Gastroesophageal sphincter (tissue), 4 donors: ENCODE measurements at regions not wholly inside any gene's neighbourhood (a gene's known extent, or its start where the extent isn't known, plus 50 kb on each side); places are given as distances from the start of the nearest gene placed in this dataset.

Source experiments
- ATAC-seq: fragments of 150-250 bp; one replicate; pipeline ENCODE4 v1.9.1; 2016; ENCODE audit warnings: mild to moderate bottlenecking, moderate library complexity
- H3K27ac ChIP-seq, 4 donors: fragments of 200-600 bp; sonication (generic) in 3 of 4; 1 replicate in 3 of 4; 2 replicates in 1 of 4; pipeline ENCODE4 v1.5.1; 2016 to 2019
- H3K27me3 ChIP-seq: fragments of 200-600 bp; sonication (generic); one replicate; pipeline ENCODE4 v1.5.1; 2019
- H3K36me3 ChIP-seq, 2 donors: fragments of 200-600 bp; sonication (generic); one replicate each; pipeline ENCODE4 v1.5.1; 2019; ENCODE audit warnings: control low read depth in 1 of 2
- H3K4me1 ChIP-seq, 3 donors: fragments of 200-600 bp; sonication (generic); 1 replicate in 2 of 3; 2 replicates in 1 of 3; pipeline ENCODE4 v1.5.1; 2016 to 2019; ENCODE audit warnings: control low read depth in 2 of 3
- H3K4me3 ChIP-seq, 2 donors: fragments of 200-600 bp; sonication (generic); one replicate each; pipeline ENCODE4 v1.5.1; 2019; ENCODE audit warnings: mild to moderate bottlenecking in 1 of 2, moderate library complexity in 1 of 2
- H3K9me3 ChIP-seq, 3 donors: fragments of 200-600 bp; sonication (generic); one replicate each; pipeline ENCODE4 v1.5.1; 2017 to 2019; ENCODE audit warnings: control low read depth in 2 of 3
- CTCF ChIP-seq, 4 experiments: fragments of 200-600 bp in 2 of 4; fragments of 450-650 bp in 2 of 4; sonication (generic) in 1 of 4; IDR thresholded peaks; one replicate each; pipeline ENCODE4 v1.5.1; 2017 to 2019; ENCODE audit warnings: antibody characterized with exemption in 4 of 4, mild to moderate bottlenecking in 2 of 4, moderate library complexity in 2 of 4
- EP300 ChIP-seq: sonication (generic); formaldehyde crosslinking; IDR thresholded peaks from one replicate; pipeline ENCODE4 v1.6.1; 2017; ENCODE audit warnings: antibody characterized with exemption, mild to moderate bottlenecking
- POLR2A ChIP-seq, 2 donors: fragments of 450-650 bp; IDR thresholded peaks; one replicate each; pipeline ENCODE4 v1.6.1; 2017; ENCODE audit warnings: antibody characterized with exemption in 2 of 2, mild to moderate bottlenecking in 2 of 2, moderate library complexity in 1 of 2
- POLR2AphosphoS5 ChIP-seq: sonication (generic); formaldehyde crosslinking; IDR thresholded peaks from one replicate; pipeline ENCODE4 v1.6.1; 2017; ENCODE audit warnings: antibody characterized with exemption
- WGBS, 2 donors: methylation state at CpG; one replicate each; pipeline ENCODE4 v1.1.5; 2018; ENCODE audit warnings: low coverage in 1 of 2; 5-methylcytosine and 5-hydroxymethylcytosine counted together

- no peak overlapping the region for H3K4me3 ChIP-seq
- WGBS, 2 donors: 52 to 86% methylated on average over 3 of the region's 3 CpGs
- ATAC-seq: no peak
- no peak overlapping the region for H3K27ac ChIP-seq
- TF ChIP-seq EP300: no peak
- TF ChIP-seq POLR2AphosphoS5: no peak
- no peak for TF ChIP-seq CTCF (IDR thresholded peaks at IDR 0.05)
- no peak for TF ChIP-seq POLR2A (IDR thresholded peaks at IDR 0.05)
- H3K9me3 ChIP-seq: no peaks in the 10 kb centered on the region
- no peaks in the 10 kb centered on the region for H3K36me3 ChIP-seq
- H3K4me1 ChIP-seq: no peaks in the 10 kb centered on the region
- H3K27me3 ChIP-seq: no peaks in the 10 kb centered on the region
These were observed 446.3 kb downstream of the TRAM1L1 start for GRCh38 chr4:116639070-116639577.

- no peak for ATAC-seq
These were observed 446.8 kb downstream of the TRAM1L1 start for GRCh38 chr4:116638592-116638991.

GRCh38 chr4:116636917-116637316 lies 448.5 kb downstream of the TRAM1L1 start:
- Histone ChIP-seq H3K9me3 (no peaks in the 10 kb centered on the region), H3K27ac (no peak overlapping the region), H3K36me3 (no peaks in the 10 kb centered on the region), H3K4me3 (no peak overlapping the region), H3K27me3 (no peaks in the 10 kb centered on the region), H3K4me1 (no peaks in the 10 kb centered on the region)
- WGBS, 2 donors: 24 to 37% methylated on average over 1 of the region's 1 CpG
- TF ChIP-seq POLR2AphosphoS5 (no peak), EP300 (no peak), POLR2A (IDR thresholded peaks at IDR 0.05) (no peak), CTCF (IDR thresholded peaks at IDR 0.05) (no peak)
- no peak for ATAC-seq

More at GRCh38 chr4:116638592-116638991, 446.8 kb downstream of the TRAM1L1 start:
- TF ChIP-seq POLR2A (IDR thresholded peaks at IDR 0.05): no peak
- TF ChIP-seq CTCF (IDR thresholded peaks at IDR 0.05): no peak
- TF ChIP-seq POLR2AphosphoS5: no peak
- no peak for TF ChIP-seq EP300
- Histone ChIP-seq H3K4me3 (no peak overlapping the region), H3K9me3 (no peaks in the 10 kb centered on the region), H3K27me3 (no peaks in the 10 kb centered on the region), H3K27ac (no peak overlapping the region), H3K4me1 (no peaks in the 10 kb centered on the region), H3K36me3 (no peaks in the 10 kb centered on the region)

GRCh38 chr4:116632269-116632668 lies 453.1 kb downstream of the TRAM1L1 start:
- H3K9me3 ChIP-seq: no peaks in the 10 kb centered on the region
- TF ChIP-seq POLR2AphosphoS5: no peak
- no peak for TF ChIP-seq EP300
- TF ChIP-seq POLR2A (IDR thresholded peaks at IDR 0.05): no peak
- TF ChIP-seq CTCF (IDR thresholded peaks at IDR 0.05): no peak
- no peak for ATAC-seq
- H3K27ac ChIP-seq: no peak overlapping the region
- H3K27me3 ChIP-seq: no peaks in the 10 kb centered on the region
- no peak overlapping the region for H3K4me3 ChIP-seq
- H3K36me3 ChIP-seq: no peaks in the 10 kb centered on the region
- no peaks in the 10 kb centered on the region for H3K4me1 ChIP-seq

- no peak overlapping the region for H3K4me3 ChIP-seq
- WGBS, 2 donors: 50 to 85% methylated on average over 2 of the region's 2 CpGs
- TF ChIP-seq POLR2AphosphoS5: no peak
- no peak for TF ChIP-seq POLR2A (IDR thresholded peaks at IDR 0.05)
- no peak for TF ChIP-seq CTCF (IDR thresholded peaks at IDR 0.05)
- TF ChIP-seq EP300: no peak
- H3K27me3 ChIP-seq: no peaks in the 10 kb centered on the region
- no peak for ATAC-seq
- no peak overlapping the region for H3K27ac ChIP-seq
- no peaks in the 10 kb centered on the region for H3K36me3 ChIP-seq
- no peaks in the 10 kb centered on the region for H3K4me1 ChIP-seq
- no peaks in the 10 kb centered on the region for H3K9me3 ChIP-seq
These were observed 456.8 kb downstream of the TRAM1L1 start for GRCh38 chr4:116628598-116628997.
